ENCODE measurements at regions not wholly inside any gene's neighbourhood (a gene's known extent, or its start where the extent isn't known, plus 50 kb on each side); places are given as distances from the start of the nearest gene placed in this dataset.

GRCh38 chr18:41227993-41228392 is 727.0 kb upstream of the PIK3C3 start:
- no peak for TF ChIP-seq POLR2A (IDR thresholded peaks at IDR 0.05)
- no peak for TF ChIP-seq CTCF (IDR thresholded peaks at IDR 0.05)
- TF ChIP-seq EP300 (IDR thresholded peaks at IDR 0.05; ENCODE audit: low read depth) = no peak
- TF ChIP-seq POLR2AphosphoS5 (IDR thresholded peaks at IDR 0.05) = no peak
- DNase-seq = no peak
- Histone ChIP-seq H3K9me3 (no peaks in the 10 kb centered on the region), H3K27ac (no peak overlapping the region), H3K27me3 (no peaks in the 10 kb centered on the region), H3K36me3 (no peaks in the 10 kb centered on the region), H3K4me1 (no peaks in the 10 kb centered on the region), H3K4me3 (no peak overlapping the region)
- intact Hi-C loops (cut with DNase I; ENCODE audit: low total_unique reads) (no loop called here), in situ Hi-C loops (cut with MboI; ENCODE audit: low pct_ligation_motif_present in 1 of 4, low pct_unique_long_range_greater_than_20kb in 1 of 4, low sequenced_read_pairs in 3 of 4) (no loop called here)
- 43 to 76% methylated on average over 1 of the region's 1 CpG for WGBS, 2 donors (ENCODE audit: low coverage in 1 of 2)

GRCh38 chr18:41226911-41227310 is 728.1 kb upstream of the PIK3C3 start:
- no peaks in the 10 kb centered on the region for H3K27me3 ChIP-seq
- DNase-seq = no peak
- no peak overlapping the region for H3K4me3 ChIP-seq
- no peak overlapping the region for H3K27ac ChIP-seq
- no peaks in the 10 kb centered on the region for H3K4me1 ChIP-seq
- 91 to 96% methylated on average over 4 of the region's 4 CpGs for WGBS, 2 donors (ENCODE audit: low coverage in 1 of 2)
- TF ChIP-seq POLR2A (IDR thresholded peaks at IDR 0.05) (no peak), POLR2AphosphoS5 (IDR thresholded peaks at IDR 0.05) (no peak), EP300 (IDR thresholded peaks at IDR 0.05; ENCODE audit: low read depth) (no peak), CTCF (IDR thresholded peaks at IDR 0.05) (no peak)
- no peaks in the 10 kb centered on the region for H3K36me3 ChIP-seq
- in situ Hi-C loops (cut with MboI; ENCODE audit: low pct_ligation_motif_present in 1 of 4, low pct_unique_long_range_greater_than_20kb in 1 of 4, low sequenced_read_pairs in 3 of 4) = no loop called here
- intact Hi-C loops (cut with DNase I; ENCODE audit: low total_unique reads) = no loop called here
- H3K9me3 ChIP-seq = no peaks in the 10 kb centered on the region

GRCh38 chr18:41226186-41226585 is 728.8 kb upstream of the PIK3C3 start:
- H3K27ac ChIP-seq = no peak overlapping the region
- TF ChIP-seq CTCF (IDR thresholded peaks at IDR 0.05) (no peak), EP300 (IDR thresholded peaks at IDR 0.05; ENCODE audit: low read depth) (no peak), POLR2AphosphoS5 (IDR thresholded peaks at IDR 0.05) (no peak), POLR2A (IDR thresholded peaks at IDR 0.05) (no peak)
- no peak for DNase-seq
- intact Hi-C loops (cut with DNase I; ENCODE audit: low total_unique reads) (no loop called here), in situ Hi-C loops (cut with MboI; ENCODE audit: low pct_ligation_motif_present in 1 of 4, low pct_unique_long_range_greater_than_20kb in 1 of 4, low sequenced_read_pairs in 3 of 4) (no loop called here)
- no peaks in the 10 kb centered on the region for H3K4me1 ChIP-seq
- H3K4me3 ChIP-seq = no peak overlapping the region
- no peaks in the 10 kb centered on the region for H3K27me3 ChIP-seq
- H3K36me3 ChIP-seq = no peaks in the 10 kb centered on the region
- no peaks in the 10 kb centered on the region for H3K9me3 ChIP-seq
- 60 to 74% methylated on average over 1 of the region's 1 CpG for WGBS, 2 donors (ENCODE audit: low coverage in 1 of 2)

GRCh38 chr18:41216341-41217003 is 738.6 kb upstream of the PIK3C3 start:
- Histone ChIP-seq H3K9me3 (no peaks in the 10 kb centered on the region), H3K27me3 (no peaks in the 10 kb centered on the region), H3K36me3 (no peaks in the 10 kb centered on the region), H3K4me1 (no peaks in the 10 kb centered on the region), H3K27ac (no peak overlapping the region), H3K4me3 (no peak overlapping the region)
- DNase-seq = no peak
- 56 to 63% methylated on average over 4 of the region's 4 CpGs for WGBS, 2 donors (ENCODE audit: low coverage in 1 of 2)
- TF ChIP-seq EP300 (IDR thresholded peaks at IDR 0.05; ENCODE audit: low read depth) (no peak), CTCF (IDR thresholded peaks at IDR 0.05) (no peak), POLR2A (IDR thresholded peaks at IDR 0.05) (no peak), POLR2AphosphoS5 (IDR thresholded peaks at IDR 0.05) (no peak)
- intact Hi-C loops (cut with DNase I; ENCODE audit: low total_unique reads) (no loop called here), in situ Hi-C loops (cut with MboI; ENCODE audit: low pct_ligation_motif_present in 1 of 4, low pct_unique_long_range_greater_than_20kb in 1 of 4, low sequenced_read_pairs in 3 of 4) (no loop called here)
